Endothelial cell (in vitro differentiated cells): ENCODE measurements at regions not wholly inside any gene's neighbourhood (a gene's known extent, or its start where the extent isn't known, plus 50 kb on each side); places are given as distances from the start of the nearest gene placed in this dataset.

Experiments
- DNase-seq: peaks from one replicate; pipeline ENCODE4 v3.0.0; 2021; ENCODE audit warnings: low spot score
- H3K27ac Mint-ChIP-seq: one replicate; pipeline ENCODE4 v1.8.0; 2021; ENCODE audit warnings: mixed read lengths, inconsistent platforms; ENCODE audit not compliant: unreplicated experiment
- H3K27me3 Mint-ChIP-seq: one replicate; pipeline ENCODE4 v1.8.0; 2021; ENCODE audit warnings: mild to moderate bottlenecking, moderate library complexity, mixed read lengths, inconsistent platforms; ENCODE audit not compliant: unreplicated experiment
- H3K36me3 Mint-ChIP-seq: one replicate; pipeline ENCODE4 v1.8.0; 2021; ENCODE audit warnings: mild to moderate bottlenecking, low read depth, mixed read lengths, inconsistent platforms; ENCODE audit not compliant: unreplicated experiment
- H3K4me1 Mint-ChIP-seq: one replicate; pipeline ENCODE4 v1.8.0; 2021; ENCODE audit warnings: mild to moderate bottlenecking, mixed read lengths, inconsistent platforms; ENCODE audit not compliant: unreplicated experiment
- H3K4me3 Mint-ChIP-seq: one replicate; pipeline ENCODE4 v1.8.0; 2021; ENCODE audit warnings: mild to moderate bottlenecking, mixed read lengths, inconsistent platforms; ENCODE audit not compliant: unreplicated experiment
- H3K9me3 Mint-ChIP-seq: one replicate; pipeline ENCODE4 v1.8.0; 2021; ENCODE audit warnings: mixed read lengths, inconsistent platforms; ENCODE audit not compliant: unreplicated experiment
- CTCF ChIP-seq: fragments of 200-600 bp; sonication (generic); IDR thresholded peaks from one replicate; pipeline ENCODE4 v1.5.0; 2021; ENCODE audit warnings: antibody characterized with exemption; ENCODE audit not compliant: unreplicated experiment

GRCh38 chr6:14364370-14364769, 246.8 kb downstream of the CD83 start:
- H3K36me3 Mint-ChIP-seq = no peaks in the 10 kb centered on the region
- H3K4me1 Mint-ChIP-seq = no peaks in the 10 kb centered on the region
- H3K27ac Mint-ChIP-seq = no peak overlapping the region
- TF ChIP-seq CTCF = no peak
- no peaks in the 10 kb centered on the region for H3K9me3 Mint-ChIP-seq
- no peaks in the 10 kb centered on the region for H3K27me3 Mint-ChIP-seq
- H3K4me3 Mint-ChIP-seq = no peak overlapping the region
- no peak for DNase-seq

- Mint-ChIP-seq H3K4me3 (no peak overlapping the region), H3K36me3 (no peaks in the 10 kb centered on the region), H3K4me1 (no peaks in the 10 kb centered on the region), H3K9me3 (no peaks in the 10 kb centered on the region), H3K27ac (no peak overlapping the region), H3K27me3 (no peaks in the 10 kb centered on the region)
- TF ChIP-seq CTCF = no peak
- DNase-seq = no peak
Observed at GRCh38 chr6:14365393-14365792, 247.8 kb downstream of the CD83 start.

- no peaks in the 10 kb centered on the region for H3K36me3 Mint-ChIP-seq
- H3K4me3 Mint-ChIP-seq = no peak overlapping the region
- DNase-seq = no peak
- H3K4me1 Mint-ChIP-seq = no peaks in the 10 kb centered on the region
- H3K9me3 Mint-ChIP-seq = no peaks in the 10 kb centered on the region
- no peak overlapping the region for H3K27ac Mint-ChIP-seq
- H3K27me3 Mint-ChIP-seq = no peaks in the 10 kb centered on the region
- TF ChIP-seq CTCF = no peak
Observed at GRCh38 chr6:14366315-14366714, 248.7 kb downstream of the CD83 start.

GRCh38 chr6:14366872-14367271, 249.3 kb downstream of the CD83 start:
- no peak for TF ChIP-seq CTCF
- no peak for DNase-seq
- Mint-ChIP-seq H3K9me3 (no peaks in the 10 kb centered on the region), H3K4me1 (no peaks in the 10 kb centered on the region), H3K4me3 (no peak overlapping the region), H3K36me3 (no peaks in the 10 kb centered on the region), H3K27me3 (no peaks in the 10 kb centered on the region), H3K27ac (no peak overlapping the region)

GRCh38 chr6:14367296-14367695, 249.7 kb downstream of the CD83 start:
- no peaks in the 10 kb centered on the region for H3K9me3 Mint-ChIP-seq
- no peaks in the 10 kb centered on the region for H3K27me3 Mint-ChIP-seq
- no peaks in the 10 kb centered on the region for H3K4me1 Mint-ChIP-seq
- no peak for TF ChIP-seq CTCF
- H3K4me3 Mint-ChIP-seq = no peak overlapping the region
- no peak overlapping the region for H3K27ac Mint-ChIP-seq
- no peaks in the 10 kb centered on the region for H3K36me3 Mint-ChIP-seq
- DNase-seq = no peak
